H1 (cell line): ENCODE measurements at regions not wholly inside any gene's neighbourhood (a gene's known extent, or its start where the extent isn't known, plus 50 kb on each side); places are given as distances from the start of the nearest gene placed in this dataset.

Experiments used
- BRCA1 ChIP-seq: IDR thresholded peaks from 2 replicates; pipeline ENCODE4 v1.6.1; 2012; ENCODE audit warnings: low read depth, low read length, improper control_type of control experiment
- SIN3A ChIP-seq, 2 experiments: IDR thresholded peaks in 1 of 2; conservative IDR thresholded peaks in 1 of 2; 2 replicates each; pipeline ENCODE4 v1.6.1; 2011 to 2012; ENCODE audit warnings: low read length in 2 of 2, improper control_type of control experiment in 1 of 2, low read depth in 1 of 2, mild to moderate bottlenecking in 1 of 2
- SP4 ChIP-seq: IDR thresholded peaks from 2 replicates; pipeline ENCODE4 v1.6.1; 2012; ENCODE audit warnings: low read length, inconsistent platforms
- YY1 ChIP-seq: IDR thresholded peaks from 2 replicates; pipeline ENCODE4 v1.6.1; 2011; ENCODE audit warnings: low read depth, mild to moderate bottlenecking, low read length

DNA sequence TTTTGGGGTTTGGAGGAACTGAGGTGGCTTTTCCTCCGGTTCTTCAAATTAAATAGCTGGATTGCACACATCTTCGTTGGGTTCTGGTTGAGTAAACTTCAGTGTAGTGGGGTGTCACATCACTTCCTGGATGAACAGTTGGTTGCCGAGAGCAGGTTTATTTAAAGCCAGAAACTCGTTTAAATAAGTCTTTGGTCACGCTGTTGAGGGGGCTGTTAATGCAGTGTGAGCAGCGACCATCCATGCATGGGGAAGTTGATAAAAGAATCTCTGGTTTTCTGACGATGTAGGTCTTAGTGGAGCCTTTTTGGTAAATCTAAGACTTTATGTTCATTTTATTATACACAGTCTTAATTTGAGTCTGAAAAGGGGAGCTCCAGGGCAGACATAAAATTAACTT lies 351.2 kb upstream of the ARGLU1 start (continued):
- TF ChIP-seq YY1: no peak
- no peak for TF ChIP-seq SIN3A (conservative IDR thresholded peaks at IDR 0.05 in 1 of 2, IDR thresholded peaks at IDR 0.05 in 1 of 2; ENCODE audit: low read depth in 1 of 2, low read length in 2 of 2)
- no peak for TF ChIP-seq BRCA1
- TF ChIP-seq SP4: no peak
